GM19463 (cell line): ENCODE measurements at regions not wholly inside any gene's neighbourhood (a gene's known extent, or its start where the extent isn't known, plus 50 kb on each side); places are given as distances from the start of the nearest gene placed in this dataset.

ENCODE experiments used
- ATAC-seq: cut with Tn5 transposase; IDR thresholded peaks from one replicate; pipeline ENCODE4 v1.9.1; 2021; ENCODE audit warnings: mild to moderate bottlenecking, moderate library complexity; ENCODE audit not compliant: unreplicated experiment

DNA sequence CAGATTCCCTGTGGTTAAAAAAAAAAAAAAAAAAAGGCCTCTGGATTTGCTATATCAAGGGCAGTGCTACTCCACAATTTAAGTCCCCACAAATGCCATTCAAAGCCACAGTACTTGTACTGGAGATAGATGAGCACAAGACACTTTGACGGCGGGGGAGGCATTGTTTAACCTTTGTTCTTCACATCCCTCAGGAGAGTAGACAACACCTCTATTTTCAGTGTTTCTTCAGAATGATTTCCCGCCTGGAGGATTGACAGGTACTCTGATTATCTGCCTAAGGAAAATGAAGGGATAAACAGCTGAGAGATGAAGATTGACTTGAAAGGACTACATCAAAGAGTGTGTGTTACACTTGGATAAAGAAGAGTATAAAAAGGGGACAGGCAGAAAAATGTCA is 58.7 kb downstream of the OTOL1 start:
- no peak for ATAC-seq

DNA sequence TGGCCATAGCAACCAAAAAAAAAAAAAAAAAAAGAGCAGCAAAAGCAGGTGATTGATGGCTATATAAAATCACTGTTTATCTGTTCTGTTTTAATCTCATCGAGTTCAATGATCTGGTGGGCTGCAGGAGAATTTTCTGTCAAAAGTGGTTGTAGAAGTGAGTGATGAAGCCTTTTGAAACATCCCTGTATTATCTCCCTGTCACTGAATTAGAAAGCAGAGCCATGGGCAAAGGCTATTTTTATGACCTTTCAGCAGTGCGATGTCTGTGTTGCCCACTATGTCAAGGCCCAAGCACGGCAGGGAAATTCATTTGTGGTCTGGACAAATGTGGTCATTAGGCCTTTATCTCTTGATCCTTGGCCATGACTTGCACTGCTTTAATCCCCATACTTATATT is 59.9 kb downstream of the OTOL1 start:
- no peak for ATAC-seq

GRCh38 chr3:161556941-161557340 is 60.3 kb downstream of the OTOL1 start:
- ATAC-seq: no peak

DNA sequence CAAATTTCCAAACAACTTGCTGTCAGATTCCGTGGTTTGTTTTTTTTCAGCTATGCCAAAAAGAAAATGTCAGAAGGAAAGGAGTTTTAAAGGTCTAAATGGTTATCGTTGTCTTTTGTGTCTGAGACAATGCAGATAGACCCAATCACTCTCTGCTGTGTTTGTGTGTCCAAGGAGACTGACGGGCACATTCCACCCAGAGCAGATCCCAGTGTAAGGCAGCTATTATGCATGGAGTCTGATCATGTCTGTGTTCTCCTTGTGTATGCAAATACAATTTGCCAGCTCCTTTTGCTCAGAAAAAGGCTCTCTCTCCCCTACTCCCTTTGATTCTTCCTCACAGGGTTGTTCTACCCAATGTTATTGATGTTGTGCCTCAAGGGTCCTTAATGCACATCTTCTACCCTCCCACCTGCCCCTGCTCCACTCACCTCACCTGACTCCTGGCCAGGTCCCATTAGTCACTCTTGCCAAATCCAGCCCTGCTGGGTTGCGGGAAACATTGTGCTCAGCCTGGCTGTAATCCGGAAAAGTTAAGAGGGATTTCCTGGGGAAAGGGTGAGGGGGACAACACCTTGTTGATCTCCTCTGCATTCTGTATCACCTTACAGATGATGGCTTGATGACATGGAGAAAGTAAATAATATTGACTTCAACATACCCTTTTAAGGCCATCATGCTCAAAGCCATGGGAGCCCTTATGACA is 61.0 kb downstream of the OTOL1 start:
- no peak for ATAC-seq

DNA sequence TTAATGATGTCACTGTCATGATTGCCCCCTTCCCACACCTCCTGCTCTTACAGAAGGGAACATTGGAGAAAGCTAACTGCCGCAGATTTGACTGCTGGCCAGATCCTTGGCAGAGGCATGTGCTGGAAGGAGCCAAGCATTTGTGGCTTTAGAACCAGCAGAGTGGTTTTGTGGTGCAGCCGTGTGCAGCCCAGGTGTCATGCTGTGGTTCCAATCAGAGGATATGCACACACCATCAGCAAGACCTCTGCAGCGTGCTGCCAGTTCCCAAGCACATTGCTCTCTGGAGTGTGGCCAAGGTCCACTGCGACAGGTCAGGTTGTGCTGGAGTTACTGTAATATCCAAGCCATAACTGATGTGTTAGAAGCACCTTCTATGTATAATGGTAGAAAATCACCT is 61.6 kb downstream of the OTOL1 start:
- no peak for ATAC-seq

DNA sequence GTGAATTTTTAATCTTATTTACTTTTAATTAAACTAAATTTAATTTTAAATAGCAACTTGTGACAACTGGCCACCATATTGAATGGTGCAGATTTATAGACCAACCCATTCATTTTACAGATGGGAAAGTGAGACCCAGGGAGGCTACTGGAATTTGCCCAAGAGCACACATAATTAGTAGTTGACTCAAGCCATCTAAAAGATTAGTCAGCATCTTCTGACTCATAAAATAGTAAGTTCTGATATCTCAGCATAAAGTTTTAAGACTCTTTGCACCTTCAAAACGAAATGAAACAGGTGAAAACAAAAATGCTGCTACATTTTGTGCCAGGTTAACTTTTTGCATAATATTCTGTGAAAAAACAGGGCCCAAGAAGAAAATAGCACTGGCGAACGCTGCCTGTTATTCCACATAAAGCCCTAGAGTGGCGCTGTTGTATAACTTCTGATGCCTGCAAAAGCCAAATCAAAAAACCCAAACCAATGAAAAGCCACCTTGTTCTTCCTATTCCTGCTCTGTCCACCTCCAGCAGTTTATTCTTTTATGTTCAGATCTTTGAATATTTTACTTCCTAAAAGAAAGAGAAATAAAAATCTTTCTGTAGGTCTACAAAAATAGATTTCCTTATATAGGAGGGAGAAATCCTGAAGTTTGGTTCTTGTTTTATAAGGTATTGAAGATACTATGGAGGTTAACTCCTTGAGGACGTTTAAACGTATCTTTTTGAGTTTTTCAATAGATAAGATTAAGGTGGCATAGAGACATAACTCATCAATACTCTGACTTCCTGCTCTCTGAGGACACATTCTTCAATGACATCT is 62.8 kb downstream of the OTOL1 start:
- no peak for ATAC-seq

GRCh38 chr3:161560008-161560637 is 63.5 kb downstream of the OTOL1 start:
- peak; percentile 58 for ATAC-seq

GRCh38 chr3:161567577-161568361 is 71.2 kb downstream of the OTOL1 start:
- ATAC-seq: no peak

GRCh38 chr3:161568671-161569070 is 72.1 kb downstream of the OTOL1 start:
- ATAC-seq: no peak

- no peak for ATAC-seq
These were observed 75.3 kb downstream of the OTOL1 start for GRCh38 chr3:161571951-161572350.

DNA sequence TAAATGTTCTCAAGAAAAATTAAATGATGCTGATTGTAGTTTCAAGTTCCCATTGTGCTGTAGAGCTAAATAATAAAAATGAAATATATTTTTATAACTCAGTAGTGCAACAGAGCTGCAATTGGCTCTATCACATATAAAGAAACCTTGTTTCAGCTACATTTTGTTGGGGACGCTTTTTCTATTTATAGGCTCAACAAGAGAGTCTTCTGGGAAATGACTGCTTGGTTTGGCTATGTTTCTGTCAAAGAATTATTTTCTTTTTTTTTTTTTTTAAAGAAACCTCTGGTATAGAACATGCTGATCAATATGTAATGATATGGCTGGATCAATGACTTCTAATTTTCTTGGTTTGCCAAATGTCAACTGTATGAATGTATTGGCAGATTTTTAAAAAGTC is 76.5 kb downstream of the OTOL1 start:
- no peak for ATAC-seq

DNA sequence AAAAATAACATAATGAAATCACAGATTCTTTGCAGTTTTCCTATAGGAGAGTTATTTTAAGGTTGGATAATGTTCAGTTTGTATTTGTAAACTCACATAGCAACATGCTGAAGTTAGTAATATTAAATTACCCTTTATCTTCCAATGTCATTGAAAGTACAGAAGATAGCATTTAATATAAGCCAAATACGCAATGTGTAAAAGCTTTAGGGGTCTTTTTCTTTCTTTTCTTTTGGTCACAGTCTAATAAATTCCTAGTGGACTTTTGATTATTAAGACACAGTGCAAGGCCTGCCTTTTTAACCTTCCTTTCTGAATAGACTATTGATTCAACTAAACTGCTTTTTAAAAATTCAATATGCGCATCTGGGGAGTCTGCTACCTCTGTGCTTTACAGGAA is 79.3 kb downstream of the OTOL1 start:
- no peak for ATAC-seq

- no peak for ATAC-seq
These were observed 79.7 kb downstream of the OTOL1 start for GRCh38 chr3:161576311-161576710.

- no peak for ATAC-seq
These were observed 80.3 kb downstream of the OTOL1 start for GRCh38 chr3:161576714-161577510.

DNA sequence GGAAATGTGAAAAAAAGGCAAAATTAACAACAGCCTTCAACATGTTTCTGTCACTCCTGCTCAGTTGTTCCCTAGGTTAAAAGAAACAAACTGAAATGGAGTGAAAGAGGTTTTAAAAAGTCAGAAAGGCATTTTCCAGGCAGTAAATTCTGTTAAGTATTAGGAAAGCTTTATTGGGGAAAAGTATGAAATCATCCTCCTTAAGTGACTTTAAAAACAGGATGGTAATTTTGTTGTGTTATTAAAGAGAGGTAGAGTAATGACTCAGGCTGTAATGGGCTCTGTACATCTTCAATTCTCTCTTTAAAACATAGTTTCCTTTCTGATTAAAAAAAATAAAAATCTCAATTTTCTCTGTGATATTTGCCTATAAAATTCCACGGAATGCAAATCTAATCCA is 81.1 kb downstream of the OTOL1 start:
- ATAC-seq: no peak

- no peak for ATAC-seq
These were observed 83.0 kb downstream of the OTOL1 start for GRCh38 chr3:161579395-161580126.

DNA sequence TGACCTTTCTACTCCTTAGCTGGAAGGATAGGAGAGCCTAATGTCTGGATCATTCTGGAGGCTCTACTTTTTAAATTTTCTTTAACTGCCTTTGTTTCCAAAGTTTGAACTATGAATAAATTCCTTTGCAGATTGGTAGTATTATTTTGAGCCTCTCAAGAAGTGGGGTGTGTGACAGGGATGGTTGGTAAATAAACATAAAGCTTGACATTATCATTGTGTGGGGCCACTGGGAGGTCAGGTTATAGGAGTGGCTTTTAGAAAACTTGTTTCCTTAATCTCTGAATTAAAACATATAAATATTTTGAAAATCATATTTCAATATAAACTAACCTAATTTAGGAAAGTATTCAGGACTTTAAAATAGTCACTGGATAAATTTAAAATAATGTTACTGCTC is 89.3 kb downstream of the OTOL1 start:
- no peak for ATAC-seq

DNA sequence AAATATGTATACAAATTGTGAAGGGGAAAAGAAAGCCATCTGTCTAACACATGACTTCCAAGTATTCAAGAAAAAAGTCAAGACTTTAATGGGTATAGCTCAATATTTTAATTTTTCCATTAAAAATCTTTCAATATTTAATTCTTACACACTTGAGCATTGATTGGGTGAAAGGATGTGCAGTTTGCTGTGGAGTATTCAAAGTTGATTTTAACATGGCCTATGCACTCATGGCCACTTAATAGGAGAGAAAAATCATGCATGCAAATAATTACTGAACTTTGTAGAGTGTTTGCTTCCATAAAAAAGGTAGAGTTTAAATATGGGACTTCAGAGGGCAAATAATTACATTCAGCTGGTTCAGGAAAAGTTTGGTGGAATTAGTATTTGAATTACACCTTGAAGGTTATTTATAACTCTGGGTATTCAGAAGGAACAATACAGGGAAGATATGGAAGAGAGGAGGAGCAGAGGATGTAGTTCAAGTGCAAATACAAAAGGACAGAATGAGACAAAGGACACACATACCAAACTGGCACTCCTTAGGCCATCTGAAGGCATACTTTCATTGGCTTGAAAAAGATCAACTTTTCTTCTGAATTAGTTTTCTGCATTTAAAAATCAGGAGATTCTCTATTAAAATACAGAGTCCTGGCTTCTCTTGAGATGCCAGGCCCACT is 90.1 kb downstream of the OTOL1 start:
- ATAC-seq: no peak

- ATAC-seq: no peak
These were observed 102.0 kb downstream of the OTOL1 start for GRCh38 chr3:161598639-161599038.
